Astrocyte (in vitro differentiated cells and primary cell): ENCODE measurements at regions not wholly inside any gene's neighbourhood (a gene's known extent, or its start where the extent isn't known, plus 50 kb on each side); places are given as distances from the start of the nearest gene placed in this dataset.

Experiments used
- DNase-seq: peaks from one replicate; pipeline ENCODE4 v3.0.0-alpha.2; 2010; ENCODE audit warnings: low read depth
- FAIRE-seq: peaks from 2 replicates; lab custom pipeline; 2011; peaks lifted over from hg19 to GRCh38; lab: Jason Lieb, UNC
- H2AFZ ChIP-seq: 2 replicates; pipeline ENCODE4 v1.6.0; 2012; ENCODE audit warnings: low read depth, low read length, inconsistent platforms
- H3K27ac ChIP-seq: 2 replicates; pipeline ENCODE4 v1.5.1; 2011; ENCODE audit warnings: low read depth, low read length, inconsistent platforms
- H3K27me3 ChIP-seq: 2 replicates; pipeline ENCODE4 v1.6.0; 2011; ENCODE audit warnings: low read length, inconsistent platforms; ENCODE audit not compliant: insufficient read depth
- H3K36me3 ChIP-seq: 2 replicates; pipeline ENCODE4 v1.5.1; 2011; ENCODE audit warnings: low read length, inconsistent platforms; ENCODE audit not compliant: insufficient read depth
- H3K4me1 ChIP-seq: 2 replicates; pipeline ENCODE4 v1.5.1; 2011; ENCODE audit warnings: low read length, inconsistent platforms; ENCODE audit not compliant: insufficient read depth
- H3K4me2 ChIP-seq: 2 replicates; pipeline ENCODE4 v1.6.0; 2012; ENCODE audit warnings: low read length, inconsistent platforms
- H3K4me3 ChIP-seq: 2 replicates; pipeline ENCODE4 v1.5.1; 2011; ENCODE audit warnings: low read depth, mild to moderate bottlenecking, low read length, inconsistent platforms; ENCODE audit not compliant: insufficient read depth
- H3K79me2 ChIP-seq: 2 replicates; pipeline ENCODE4 v1.6.0; 2012; ENCODE audit warnings: mild to moderate bottlenecking, low read length, inconsistent platforms; ENCODE audit not compliant: insufficient read depth
- H3K9ac ChIP-seq: 2 replicates; pipeline ENCODE4 v1.6.0; 2012; ENCODE audit warnings: mild to moderate bottlenecking, low read length, inconsistent platforms
- H3K9me3 ChIP-seq: 2 replicates; pipeline ENCODE4 v1.5.1; 2012; ENCODE audit warnings: low read depth, mild to moderate bottlenecking, low read length, inconsistent platforms; ENCODE audit not compliant: insufficient read depth
- H4K20me1 ChIP-seq: 2 replicates; pipeline ENCODE4 v1.6.0; 2012; ENCODE audit warnings: low read length, inconsistent platforms; ENCODE audit not compliant: insufficient read depth
- H3K27ac Mint-ChIP-seq: one replicate; pipeline ENCODE4 v1.8.0; 2021; ENCODE audit warnings: mild to moderate bottlenecking, mixed read lengths; ENCODE audit not compliant: unreplicated experiment
- H3K27me3 Mint-ChIP-seq: one replicate; pipeline ENCODE4 v1.8.0; 2021; ENCODE audit warnings: low read depth, mixed read lengths; ENCODE audit not compliant: unreplicated experiment
- H3K36me3 Mint-ChIP-seq: one replicate; pipeline ENCODE4 v1.8.0; 2021; ENCODE audit warnings: low read depth, mixed read lengths; ENCODE audit not compliant: unreplicated experiment
- H3K4me1 Mint-ChIP-seq: one replicate; pipeline ENCODE4 v1.8.0; 2021; ENCODE audit warnings: low read depth, mixed read lengths; ENCODE audit not compliant: unreplicated experiment
- H3K4me3 Mint-ChIP-seq: one replicate; pipeline ENCODE4 v1.8.0; 2021; ENCODE audit warnings: mild to moderate bottlenecking, moderate library complexity, mixed read lengths; ENCODE audit not compliant: unreplicated experiment
- H3K9me3 Mint-ChIP-seq: one replicate; pipeline ENCODE4 v1.8.0; 2021; ENCODE audit warnings: mild to moderate bottlenecking, mixed read lengths; ENCODE audit not compliant: unreplicated experiment
- EZH2 ChIP-seq: IDR thresholded peaks from 2 replicates; pipeline ENCODE4 v1.6.1; 2012; ENCODE audit warnings: mild to moderate bottlenecking, low read length, inconsistent platforms; ENCODE audit not compliant: insufficient read depth
- TF ChIP-seq, protein P1 (sequence below): IDR thresholded peaks from 2 replicates; pipeline ENCODE4 v1.5.1; 2011; ENCODE audit warnings: low read depth, mild to moderate bottlenecking, inconsistent platforms, low read length, moderate library complexity; ENCODE audit not compliant: insufficient read depth

GRCh38 chr4:42345962-42346544 is 51.2 kb upstream of the SHISA3 start:
- H3K27me3 Mint-ChIP-seq = no peaks in the 10 kb centered on the region
- DNase-seq (no peak), FAIRE-seq (no peak)
- Histone ChIP-seq H3K9me3 (no peaks in the 10 kb centered on the region), H3K4me2 (no peak overlapping the region), H3K79me2 (no peaks in the 10 kb centered on the region), H3K27ac (no peak overlapping the region), H3K36me3 (no peaks in the 10 kb centered on the region), H4K20me1 (no peaks in the 10 kb centered on the region), H3K9ac (no peak overlapping the region), H2AFZ (no peak overlapping the region), H3K4me3 (no peak overlapping the region), H3K27me3 (no peaks in the 10 kb centered on the region), H3K4me1 (no peaks in the 10 kb centered on the region)
- no peaks in the 10 kb centered on the region for H3K4me1 Mint-ChIP-seq
- peaks cover 2% of the 10 kb centered on the region for H3K36me3 Mint-ChIP-seq
- H3K9me3 Mint-ChIP-seq = no peaks in the 10 kb centered on the region
- TF ChIP-seq, protein P1, sequence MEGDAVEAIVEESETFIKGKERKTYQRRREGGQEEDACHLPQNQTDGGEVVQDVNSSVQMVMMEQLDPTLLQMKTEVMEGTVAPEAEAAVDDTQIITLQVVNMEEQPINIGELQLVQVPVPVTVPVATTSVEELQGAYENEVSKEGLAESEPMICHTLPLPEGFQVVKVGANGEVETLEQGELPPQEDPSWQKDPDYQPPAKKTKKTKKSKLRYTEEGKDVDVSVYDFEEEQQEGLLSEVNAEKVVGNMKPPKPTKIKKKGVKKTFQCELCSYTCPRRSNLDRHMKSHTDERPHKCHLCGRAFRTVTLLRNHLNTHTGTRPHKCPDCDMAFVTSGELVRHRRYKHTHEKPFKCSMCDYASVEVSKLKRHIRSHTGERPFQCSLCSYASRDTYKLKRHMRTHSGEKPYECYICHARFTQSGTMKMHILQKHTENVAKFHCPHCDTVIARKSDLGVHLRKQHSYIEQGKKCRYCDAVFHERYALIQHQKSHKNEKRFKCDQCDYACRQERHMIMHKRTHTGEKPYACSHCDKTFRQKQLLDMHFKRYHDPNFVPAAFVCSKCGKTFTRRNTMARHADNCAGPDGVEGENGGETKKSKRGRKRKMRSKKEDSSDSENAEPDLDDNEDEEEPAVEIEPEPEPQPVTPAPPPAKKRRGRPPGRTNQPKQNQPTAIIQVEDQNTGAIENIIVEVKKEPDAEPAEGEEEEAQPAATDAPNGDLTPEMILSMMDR = no peak
- TF ChIP-seq EZH2 = no peak
- no peak overlapping the region for H3K27ac Mint-ChIP-seq
- H3K4me3 Mint-ChIP-seq = no peak overlapping the region

DNA sequence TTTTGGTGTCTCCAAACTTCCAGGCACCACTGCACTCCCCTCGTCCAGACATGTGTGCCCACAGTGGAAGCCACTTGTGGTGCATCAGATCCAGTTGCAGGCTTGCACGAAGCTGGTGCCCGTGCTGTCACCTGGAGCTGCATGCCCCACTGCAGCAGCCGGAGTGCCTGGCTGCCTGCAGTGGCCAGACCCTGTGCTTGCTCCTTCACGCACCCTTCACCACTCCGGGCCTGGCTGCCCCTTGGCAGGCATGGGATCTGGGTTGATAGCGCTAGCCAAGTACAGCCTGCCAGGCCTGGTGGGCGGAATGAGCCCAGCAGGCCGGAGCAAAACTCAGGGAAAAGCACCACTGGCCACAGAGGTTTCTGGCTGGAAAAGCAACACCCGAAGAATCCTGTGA is 50.2 kb upstream of the SHISA3 start:
- Histone ChIP-seq H3K9ac (no peak overlapping the region), H3K4me1 (no peaks in the 10 kb centered on the region), H3K9me3 (no peaks in the 10 kb centered on the region), H3K36me3 (no peaks in the 10 kb centered on the region), H3K79me2 (no peaks in the 10 kb centered on the region), H3K27me3 (no peaks in the 10 kb centered on the region), H3K4me2 (no peak overlapping the region), H3K27ac (no peak overlapping the region), H3K4me3 (no peak overlapping the region), H2AFZ (no peak overlapping the region), H4K20me1 (no peaks in the 10 kb centered on the region)
- TF ChIP-seq, protein P1 = no peak
- no peak for TF ChIP-seq EZH2
- Mint-ChIP-seq H3K27ac (no peak overlapping the region), H3K27me3 (no peaks in the 10 kb centered on the region), H3K36me3 (peaks cover 2% of the 10 kb centered on the region), H3K4me1 (no peaks in the 10 kb centered on the region), H3K9me3 (no peaks in the 10 kb centered on the region), H3K4me3 (no peak overlapping the region)
- no peak for DNase-seq
- FAIRE-seq = no peak
